ENCODE measurements at regions not wholly inside any gene's neighbourhood (a gene's known extent, or its start where the extent isn't known, plus 50 kb on each side); places are given as distances from the start of the nearest gene placed in this dataset.
"Not testable (repeated sequence)": the region's sequence is repeated elsewhere in the genome, so short reads cannot be mapped to it uniquely, and the experiment has no call there.

DNA sequence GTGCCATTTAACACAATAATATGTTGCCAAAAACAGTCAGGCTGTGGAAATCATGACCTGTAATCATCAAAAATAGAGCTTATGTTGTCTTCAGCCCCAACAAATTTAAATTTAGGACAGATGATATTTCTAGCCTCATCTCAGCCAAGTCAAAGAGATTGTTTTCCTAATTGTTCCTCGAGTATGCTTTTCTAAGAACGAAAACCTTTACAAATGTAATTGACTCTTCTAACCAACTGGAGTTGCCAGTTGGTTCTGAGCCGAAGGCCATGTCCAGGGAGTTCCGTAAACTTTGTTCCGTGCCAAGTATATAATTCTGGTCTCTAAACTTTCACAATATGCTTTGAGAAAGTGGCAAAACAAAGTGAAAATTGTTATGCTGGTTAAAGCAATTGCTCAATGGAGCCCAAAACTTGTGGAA is 160.8 kb downstream of the CEMIP2 start:
- 91% methylated on average over 5 of the region's 5 CpGs for WGBS (ENCODE audit: insufficient coverage)
- intact Hi-C loops (cut with micrococcal nuclease) = no loop called here
- TF ChIP-seq, protein P1, sequence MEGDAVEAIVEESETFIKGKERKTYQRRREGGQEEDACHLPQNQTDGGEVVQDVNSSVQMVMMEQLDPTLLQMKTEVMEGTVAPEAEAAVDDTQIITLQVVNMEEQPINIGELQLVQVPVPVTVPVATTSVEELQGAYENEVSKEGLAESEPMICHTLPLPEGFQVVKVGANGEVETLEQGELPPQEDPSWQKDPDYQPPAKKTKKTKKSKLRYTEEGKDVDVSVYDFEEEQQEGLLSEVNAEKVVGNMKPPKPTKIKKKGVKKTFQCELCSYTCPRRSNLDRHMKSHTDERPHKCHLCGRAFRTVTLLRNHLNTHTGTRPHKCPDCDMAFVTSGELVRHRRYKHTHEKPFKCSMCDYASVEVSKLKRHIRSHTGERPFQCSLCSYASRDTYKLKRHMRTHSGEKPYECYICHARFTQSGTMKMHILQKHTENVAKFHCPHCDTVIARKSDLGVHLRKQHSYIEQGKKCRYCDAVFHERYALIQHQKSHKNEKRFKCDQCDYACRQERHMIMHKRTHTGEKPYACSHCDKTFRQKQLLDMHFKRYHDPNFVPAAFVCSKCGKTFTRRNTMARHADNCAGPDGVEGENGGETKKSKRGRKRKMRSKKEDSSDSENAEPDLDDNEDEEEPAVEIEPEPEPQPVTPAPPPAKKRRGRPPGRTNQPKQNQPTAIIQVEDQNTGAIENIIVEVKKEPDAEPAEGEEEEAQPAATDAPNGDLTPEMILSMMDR (IDR thresholded peaks at IDR 0.05) = no peak

DNA sequence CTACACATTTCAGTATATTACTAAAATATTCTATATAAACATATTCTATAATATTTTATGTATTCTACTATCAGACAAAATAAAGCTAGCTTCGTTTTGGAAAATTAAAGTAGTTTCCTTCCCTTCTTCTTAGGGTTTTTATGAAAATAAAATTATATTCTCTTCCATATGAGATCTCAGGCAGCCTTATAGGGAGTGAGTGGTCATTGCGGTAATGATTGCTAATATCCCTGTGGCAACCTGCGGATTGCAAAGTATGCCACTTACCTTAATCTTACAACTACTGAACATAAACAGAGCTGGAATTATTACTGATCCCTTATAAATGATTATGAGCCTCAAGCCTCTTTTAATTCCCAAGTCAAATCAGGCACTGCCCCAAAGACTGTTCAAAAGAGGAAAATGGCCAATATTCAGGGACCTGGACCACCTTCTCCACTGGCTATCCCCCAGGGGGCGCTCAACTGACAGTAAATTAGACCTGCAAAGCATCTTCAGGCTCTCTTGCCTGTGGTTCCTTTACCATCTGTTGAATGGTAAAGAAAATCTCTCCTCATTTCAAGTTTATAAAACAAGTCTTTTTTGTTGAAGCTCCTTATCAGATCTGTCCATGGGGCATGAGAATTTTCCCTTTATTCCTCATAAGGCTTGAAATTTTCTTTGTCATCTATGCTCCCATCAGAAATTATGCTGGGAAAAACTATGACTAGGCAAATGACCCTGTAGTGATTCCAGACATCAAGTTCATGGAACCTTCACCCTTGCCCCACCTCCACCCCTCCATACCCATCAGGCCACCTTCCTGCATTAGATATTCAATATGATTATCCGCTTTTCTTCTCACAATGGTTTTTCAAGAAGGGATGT is 163.9 kb downstream of the CEMIP2 start:
- ATAC-seq (peak; percentile 86 to 97 (median 89)), DNase-seq (peak; percentile 71 to 83)
- Mint-ChIP-seq H3K4me3 (no peak overlapping the region), H3K27me3 (ENCODE audit: low read depth in 2 of 2) (no peaks in the 10 kb centered on the region), H3K4me1 (no peaks in the 10 kb centered on the region), H3K9me3 (no peaks in the 10 kb centered on the region), H3K27ac (no peak overlapping the region), H3K36me3 (no peaks in the 10 kb centered on the region)
- no peaks in the 10 kb centered on the region for H3K4me1 ChIP-seq (ENCODE audit: control insufficient read depth, insufficient read depth, low read length)
- no peak overlapping the region for H3K4me3 ChIP-seq (ENCODE audit: low read length)
- WGBS (ENCODE audit: insufficient coverage) = 67% methylated on average over 4 of the region's 5 CpGs
- intact Hi-C loops (cut with micrococcal nuclease) = loop anchor here (1.0 to 2.0 kb wide), 6 partner anchors 81 to 668 kb away; partner anchors contain the start of gene CEMIP2
- H3K27ac ChIP-seq (ENCODE audit: low read length) = no peak overlapping the region
- H3K9me3 ChIP-seq (ENCODE audit: control insufficient read depth, insufficient read depth, low read length) = no peaks in the 10 kb centered on the region
- TF ChIP-seq, protein P1 (IDR thresholded peaks at IDR 0.05) = peak; percentile 92
- H3K36me3 ChIP-seq (ENCODE audit: control insufficient read depth, insufficient read depth, low read length) = no peaks in the 10 kb centered on the region
- H3K27me3 ChIP-seq (ENCODE audit: control insufficient read depth, insufficient read depth, low read length) = no peaks in the 10 kb centered on the region

More for the DNA sequence above, 160.8 kb downstream of the CEMIP2 start:
- Histone ChIP-seq H3K27ac (ENCODE audit: low read length) (no peak overlapping the region), H3K4me1 (ENCODE audit: control insufficient read depth, insufficient read depth, low read length) (no peaks in the 10 kb centered on the region), H3K4me3 (ENCODE audit: low read length) (no peak overlapping the region), H3K36me3 (ENCODE audit: control insufficient read depth, insufficient read depth, low read length) (no peaks in the 10 kb centered on the region), H3K27me3 (ENCODE audit: control insufficient read depth, insufficient read depth, low read length) (no peaks in the 10 kb centered on the region), H3K9me3 (ENCODE audit: control insufficient read depth, insufficient read depth, low read length) (no peaks in the 10 kb centered on the region)
- Mint-ChIP-seq H3K4me1 (no peaks in the 10 kb centered on the region), H3K27ac (no peak overlapping the region), H3K27me3 (ENCODE audit: low read depth in 2 of 2) (no peaks in the 10 kb centered on the region), H3K9me3 (peaks cover 0 to 4% of the 10 kb centered on the region in 2 donors), H3K36me3 (peaks cover 9% of the 10 kb centered on the region), H3K4me3 (no peak overlapping the region)
- ATAC-seq (no peak), DNase-seq (no peak)

DNA sequence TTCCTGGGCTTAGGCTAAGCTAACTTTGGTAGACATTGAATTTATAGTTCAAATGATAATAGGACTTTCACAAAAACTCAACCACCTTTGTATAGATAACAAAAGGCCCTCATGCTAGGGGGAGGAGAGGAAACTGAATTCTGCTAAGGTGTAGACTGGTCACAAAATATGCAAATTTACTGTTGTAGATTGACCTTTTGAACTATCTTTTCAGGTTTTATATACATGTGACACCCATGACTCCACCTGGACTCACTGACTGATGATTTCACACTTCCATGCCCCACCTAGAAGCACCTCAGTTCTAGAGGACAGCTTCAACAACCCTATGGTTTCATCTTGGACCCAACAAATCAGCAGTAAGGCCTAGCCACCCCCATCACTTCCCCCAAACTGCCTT is 165.7 kb downstream of the CEMIP2 start:
- TF ChIP-seq, protein P1 (IDR thresholded peaks at IDR 0.05) = no peak
- peaks cover 0 to 4% of the 10 kb centered on the region in 2 donors for H3K27me3 Mint-ChIP-seq (ENCODE audit: low read depth in 2 of 2)
- H3K9me3 Mint-ChIP-seq = no peaks in the 10 kb centered on the region
- Histone ChIP-seq H3K4me1 (ENCODE audit: control insufficient read depth, insufficient read depth, low read length) (no peaks in the 10 kb centered on the region), H3K9me3 (ENCODE audit: control insufficient read depth, insufficient read depth, low read length) (no peaks in the 10 kb centered on the region), H3K36me3 (ENCODE audit: control insufficient read depth, insufficient read depth, low read length) (no peaks in the 10 kb centered on the region), H3K27ac (ENCODE audit: low read length) (no peak overlapping the region), H3K4me3 (ENCODE audit: low read length) (no peak overlapping the region), H3K27me3 (ENCODE audit: control insufficient read depth, insufficient read depth, low read length) (no peaks in the 10 kb centered on the region)
- H3K36me3 Mint-ChIP-seq = no peaks in the 10 kb centered on the region
- no peak overlapping the region for H3K27ac Mint-ChIP-seq
- ATAC-seq (no peak), DNase-seq (no peak)
- no peaks in the 10 kb centered on the region for H3K4me1 Mint-ChIP-seq
- intact Hi-C loops (cut with micrococcal nuclease) = no loop called here
- H3K4me3 Mint-ChIP-seq = no peak overlapping the region

DNA sequence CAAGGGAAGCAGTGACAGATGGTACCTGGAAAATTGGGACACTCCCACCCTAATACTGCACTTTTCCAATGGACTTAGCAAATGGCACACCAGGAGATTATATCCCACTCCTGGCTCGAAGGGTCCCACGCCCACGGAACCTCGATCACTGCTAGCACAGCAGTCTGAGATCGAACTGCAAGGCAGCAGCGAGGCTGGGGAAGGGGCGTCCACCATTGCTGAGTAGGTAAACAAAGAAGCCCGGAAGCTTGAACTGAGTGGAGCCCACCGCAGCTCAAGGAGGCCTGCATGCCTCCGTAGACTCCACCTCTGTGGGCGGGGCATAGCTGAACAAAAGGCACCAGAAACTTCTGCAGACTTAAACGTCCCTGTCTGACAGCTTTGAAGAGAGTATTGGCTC is 172.6 kb downstream of the CEMIP2 start:
- H3K4me3 ChIP-seq (ENCODE audit: low read length); H3K27ac Mint-ChIP-seq; intact Hi-C loops (cut with micrococcal nuclease); ATAC-seq; H3K4me3 Mint-ChIP-seq; DNase-seq; H3K27ac ChIP-seq (ENCODE audit: low read length); H3K4me1 Mint-ChIP-seq; H3K9me3 ChIP-seq (ENCODE audit: control insufficient read depth, insufficient read depth, low read length); H3K36me3 ChIP-seq (ENCODE audit: control insufficient read depth, insufficient read depth, low read length); H3K4me1 ChIP-seq (ENCODE audit: control insufficient read depth, insufficient read depth, low read length); H3K27me3 ChIP-seq (ENCODE audit: control insufficient read depth, insufficient read depth, low read length); H3K9me3 Mint-ChIP-seq; H3K36me3 Mint-ChIP-seq: not testable (repeated sequence)
- peaks cover 11 to 12% of the 10 kb centered on the region in 2 donors for H3K27me3 Mint-ChIP-seq (ENCODE audit: low read depth in 2 of 2)
- 82% methylated on average over 12 of the region's 12 CpGs for WGBS (ENCODE audit: insufficient coverage)
